ENCODE measurements at regions not wholly inside any gene's neighbourhood (a gene's known extent, or its start where the extent isn't known, plus 50 kb on each side); places are given as distances from the start of the nearest gene placed in this dataset.

DNA sequence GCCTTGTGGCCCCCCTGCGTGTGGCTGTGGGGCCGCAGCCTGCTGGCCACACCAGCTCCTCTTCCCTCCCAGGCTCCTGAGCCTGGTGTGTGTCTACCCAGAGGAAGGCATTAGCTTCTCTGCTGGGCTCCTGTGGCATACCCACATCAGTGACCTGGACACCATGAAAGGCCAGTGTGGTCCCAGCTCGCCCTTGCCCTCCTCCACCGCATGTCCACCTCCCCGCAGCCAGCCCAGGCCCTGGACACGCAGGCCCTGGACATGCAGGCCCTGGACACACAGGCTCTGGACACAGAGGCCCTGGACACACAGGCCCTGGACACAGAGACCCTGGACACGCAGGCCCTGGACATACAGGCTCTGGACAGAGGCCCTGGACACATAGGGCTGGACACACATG lies 153.4 kb upstream of the PPP1R26 start:
- Mint-ChIP-seq H3K4me3 (no peak overlapping the region), H3K27ac (no peak overlapping the region), H3K9me3 (ENCODE audit: insufficient read depth) (no peaks in the 10 kb centered on the region), H3K4me1 (no peaks in the 10 kb centered on the region), H3K27me3 (peaks cover 5% of the 10 kb centered on the region)
- Histone ChIP-seq H3K9ac (ENCODE audit: low read length) (no peak overlapping the region), H3K27ac (ENCODE audit: low read length in 2 of 2) (no peak overlapping the region), H2AFZ (ENCODE audit: insufficient read depth, low read depth, low read length, poor library complexity, severe bottlenecking) (no peak overlapping the region), H3K4me3 (ENCODE audit: control extremely low read depth in 1 of 5, extremely low read depth in 1 of 5, insufficient read depth in 1 of 5, low read depth in 2 of 5, low read length in 4 of 5) (no peak overlapping the region), H3K36me3 (replicated peaks in 1 of 2; ENCODE audit: control extremely low read depth in 1 of 2, control insufficient read depth in 1 of 2, extremely low read depth in 1 of 2, insufficient read depth in 2 of 2, low read length in 1 of 2) (no peaks in the 10 kb centered on the region), H3K4me1 (ENCODE audit: control insufficient read depth in 2 of 2, insufficient read depth in 2 of 2, low read length in 2 of 2) (no peaks in the 10 kb centered on the region), H3K79me2 (ENCODE audit: control insufficient read depth, insufficient read depth, low read length) (no peaks in the 10 kb centered on the region), H4K20me1 (ENCODE audit: control insufficient read depth, insufficient read depth, low read length, poor library complexity, severe bottlenecking) (no peaks in the 10 kb centered on the region), H3K4me2 (replicated peaks; ENCODE audit: low read depth, low read length, poor library complexity, severe bottlenecking) (no peak overlapping the region), H3K27me3 (replicated peaks in 1 of 4; ENCODE audit: control extremely low read depth in 1 of 4, control insufficient read depth in 3 of 4, insufficient read depth in 4 of 4, low read length in 3 of 4) (peaks cover 0 to 2% (median 0%) of the 10 kb centered on the region in 4 experiments), H3K9me3 (ENCODE audit: control extremely low read depth in 1 of 3, control insufficient read depth in 2 of 3, insufficient read depth in 1 of 3, low read length in 2 of 3) (peaks cover 0 to 6% (median 0%) of the 10 kb centered on the region in 3 donors)
- intact Hi-C loops (cut with micrococcal nuclease): no loop called here
- no peak for ATAC-seq (ENCODE audit: low read depth)
- POLR2A ChIA-PET: no interaction called here
- DNase-seq: no peak
- TF ChIP-seq, protein P1, sequence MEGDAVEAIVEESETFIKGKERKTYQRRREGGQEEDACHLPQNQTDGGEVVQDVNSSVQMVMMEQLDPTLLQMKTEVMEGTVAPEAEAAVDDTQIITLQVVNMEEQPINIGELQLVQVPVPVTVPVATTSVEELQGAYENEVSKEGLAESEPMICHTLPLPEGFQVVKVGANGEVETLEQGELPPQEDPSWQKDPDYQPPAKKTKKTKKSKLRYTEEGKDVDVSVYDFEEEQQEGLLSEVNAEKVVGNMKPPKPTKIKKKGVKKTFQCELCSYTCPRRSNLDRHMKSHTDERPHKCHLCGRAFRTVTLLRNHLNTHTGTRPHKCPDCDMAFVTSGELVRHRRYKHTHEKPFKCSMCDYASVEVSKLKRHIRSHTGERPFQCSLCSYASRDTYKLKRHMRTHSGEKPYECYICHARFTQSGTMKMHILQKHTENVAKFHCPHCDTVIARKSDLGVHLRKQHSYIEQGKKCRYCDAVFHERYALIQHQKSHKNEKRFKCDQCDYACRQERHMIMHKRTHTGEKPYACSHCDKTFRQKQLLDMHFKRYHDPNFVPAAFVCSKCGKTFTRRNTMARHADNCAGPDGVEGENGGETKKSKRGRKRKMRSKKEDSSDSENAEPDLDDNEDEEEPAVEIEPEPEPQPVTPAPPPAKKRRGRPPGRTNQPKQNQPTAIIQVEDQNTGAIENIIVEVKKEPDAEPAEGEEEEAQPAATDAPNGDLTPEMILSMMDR (IDR thresholded peaks at IDR 0.05): no peak
- TF ChIP-seq EZH2 (IDR thresholded peaks at IDR 0.05; ENCODE audit: borderline replicate concordance, insufficient read depth, low read depth, low read length, poor library complexity, severe bottlenecking): no peak
- 88% methylated on average over 7 of the region's 7 CpGs for WGBS (ENCODE audit: insufficient coverage)
- CTCF ChIA-PET: no interaction called here

DNA sequence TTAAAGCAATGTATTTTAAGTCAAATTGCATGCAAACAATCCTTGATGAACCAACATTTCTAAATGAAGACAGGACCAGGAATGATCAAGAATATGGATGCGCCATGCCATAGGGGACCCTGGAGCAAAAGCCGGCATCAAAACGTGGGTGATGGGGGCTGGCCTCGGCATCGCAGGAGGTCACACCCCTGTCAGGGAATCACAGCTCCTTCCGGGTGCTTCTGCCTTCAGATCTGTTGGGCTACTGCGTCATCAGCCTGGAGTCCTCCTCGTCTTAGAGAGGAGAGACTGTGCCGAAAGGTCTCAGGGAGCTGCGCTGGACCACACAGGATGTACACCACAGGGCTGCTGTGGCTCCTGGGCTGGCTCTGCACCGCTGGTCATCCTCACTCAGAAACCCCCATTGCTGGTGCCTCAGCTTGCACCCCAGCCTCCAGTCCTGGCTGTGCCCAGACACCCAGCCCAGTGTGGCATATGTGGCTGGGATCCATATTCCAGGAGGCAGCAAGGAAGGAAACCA lies 152.9 kb upstream of the PPP1R26 start:
- H4K20me1 ChIP-seq (ENCODE audit: control insufficient read depth, insufficient read depth, low read length, poor library complexity, severe bottlenecking): no peaks in the 10 kb centered on the region
- no peaks in the 10 kb centered on the region for H3K36me3 ChIP-seq (replicated peaks in 1 of 2; ENCODE audit: control extremely low read depth in 1 of 2, control insufficient read depth in 1 of 2, extremely low read depth in 1 of 2, insufficient read depth in 2 of 2, low read length in 1 of 2)
- WGBS (ENCODE audit: insufficient coverage): 89% methylated on average over 11 of the region's 11 CpGs
- H3K4me1 ChIP-seq (ENCODE audit: control insufficient read depth in 2 of 2, insufficient read depth in 2 of 2, low read length in 2 of 2): no peaks in the 10 kb centered on the region
- no peaks in the 10 kb centered on the region for H3K4me1 Mint-ChIP-seq
- H3K4me3 ChIP-seq (ENCODE audit: control extremely low read depth in 1 of 5, extremely low read depth in 1 of 5, insufficient read depth in 1 of 5, low read depth in 2 of 5, low read length in 4 of 5): no peak overlapping the region
- TF ChIP-seq, protein P1 (IDR thresholded peaks at IDR 0.05): no peak
- TF ChIP-seq EZH2 (IDR thresholded peaks at IDR 0.05; ENCODE audit: borderline replicate concordance, insufficient read depth, low read depth, low read length, poor library complexity, severe bottlenecking): no peak
- no peak overlapping the region for H3K27ac Mint-ChIP-seq
- H3K9me3 Mint-ChIP-seq (ENCODE audit: insufficient read depth): no peaks in the 10 kb centered on the region
- no peak overlapping the region for H3K4me2 ChIP-seq (replicated peaks; ENCODE audit: low read depth, low read length, poor library complexity, severe bottlenecking)
- no peak overlapping the region for H3K4me3 Mint-ChIP-seq
- intact Hi-C loops (cut with micrococcal nuclease): no loop called here
- no peak overlapping the region for H3K27ac ChIP-seq (ENCODE audit: low read length in 2 of 2)
- peaks cover 0 to 6% (median 0%) of the 10 kb centered on the region in 3 donors for H3K9me3 ChIP-seq (ENCODE audit: control extremely low read depth in 1 of 3, control insufficient read depth in 2 of 3, insufficient read depth in 1 of 3, low read length in 2 of 3)
- ChIA-PET CTCF (no interaction called here), POLR2A (no interaction called here)
- no peak overlapping the region for H3K9ac ChIP-seq (ENCODE audit: low read length)
- H2AFZ ChIP-seq (ENCODE audit: insufficient read depth, low read depth, low read length, poor library complexity, severe bottlenecking): no peak overlapping the region
- no peaks in the 10 kb centered on the region for H3K79me2 ChIP-seq (ENCODE audit: control insufficient read depth, insufficient read depth, low read length)
- no peak for DNase-seq
- H3K27me3 Mint-ChIP-seq: peaks cover 5% of the 10 kb centered on the region
- no peak for ATAC-seq (ENCODE audit: low read depth)
- peaks cover 0 to 2% (median 0%) of the 10 kb centered on the region in 4 experiments for H3K27me3 ChIP-seq (replicated peaks in 1 of 4; ENCODE audit: control extremely low read depth in 1 of 4, control insufficient read depth in 3 of 4, insufficient read depth in 4 of 4, low read length in 3 of 4)
